CD14-positive monocyte (primary cell): ENCODE measurements at regions not wholly inside any gene's neighbourhood (a gene's known extent, or its start where the extent isn't known, plus 50 kb on each side); places are given as distances from the start of the nearest gene placed in this dataset.

Experiments used
- DNase-seq, 3 donors: peaks; one replicate each; pipeline ENCODE4 v3.0.0-alpha.2; 2011 to 2022
- H2AFZ ChIP-seq: 2 replicates; pipeline ENCODE4 v1.6.0; 2012; ENCODE audit warnings: mild to moderate bottlenecking, low read depth, low read length, inconsistent platforms; ENCODE audit not compliant: insufficient read depth, poor library complexity, severe bottlenecking
- H3K27ac ChIP-seq, 2 donors: 1 replicate in 1 of 2; 2 replicates in 1 of 2; pipeline ENCODE4 v1.5.1; 2012 to 2013; ENCODE audit warnings: low read length in 2 of 2, control low read depth in 1 of 2, inconsistent platforms in 1 of 2, low read depth in 1 of 2, mild to moderate bottlenecking in 1 of 2
- H3K27me3 ChIP-seq, 2 donors: one replicate each; pipeline versions ENCODE4 v1.6.0 to v1.6.1; 2011 to 2013; ENCODE audit warnings: low read length in 2 of 2; ENCODE audit not compliant: control insufficient read depth in 2 of 2, insufficient read depth in 2 of 2
- H3K36me3 ChIP-seq, 2 donors: replicated peaks in 1 of 2; 1 replicate in 1 of 2; 2 replicates in 1 of 2; pipeline versions ENCODE4 v1.5.1 to v1.6.1; 2012 to 2013; ENCODE audit warnings: low read length in 2 of 2, control low read depth in 1 of 2, inconsistent platforms in 1 of 2, mild to moderate bottlenecking in 1 of 2; ENCODE audit not compliant: insufficient read depth in 2 of 2, control insufficient read depth in 1 of 2
- H3K4me1 ChIP-seq, 2 donors: 1 replicate in 1 of 2; 2 replicates in 1 of 2; pipeline versions ENCODE4 v1.5.1 to v1.6.1; 2012 to 2013; ENCODE audit warnings: low read length in 2 of 2, control low read depth in 1 of 2, inconsistent platforms in 1 of 2, mild to moderate bottlenecking in 1 of 2, moderate library complexity in 1 of 2; ENCODE audit not compliant: insufficient read depth in 2 of 2, control insufficient read depth in 1 of 2
- H3K4me2 ChIP-seq: replicated peaks from 2 replicates; pipeline ENCODE3; 2012; ENCODE audit warnings: low read length, moderate library complexity, mild to moderate bottlenecking; ENCODE audit not compliant: poor library complexity, severe bottlenecking; ENCODE audit errors: extremely low read depth
- H3K4me3 ChIP-seq, 3 experiments: fragments of 200-600 bp in 1 of 3; sonication (generic) in 1 of 3; replicated peaks in 1 of 3; 1 replicate in 2 of 3; 2 replicates in 1 of 3; pipeline ENCODE4 v1.5.1; 2011 to 2013; ENCODE audit warnings: low read length in 3 of 3, mild to moderate bottlenecking in 3 of 3, control low read depth in 2 of 3, low read depth in 2 of 3, inconsistent platforms in 1 of 3, moderate library complexity in 1 of 3
- H3K79me2 ChIP-seq: 2 replicates; pipeline ENCODE4 v1.6.0; 2012; ENCODE audit warnings: mild to moderate bottlenecking, control low read depth, inconsistent platforms, low read length, moderate library complexity; ENCODE audit not compliant: insufficient read depth
- H3K9ac ChIP-seq: 2 replicates; pipeline ENCODE4 v1.6.0; 2017; ENCODE audit warnings: low read length, mild to moderate bottlenecking; ENCODE audit not compliant: insufficient read depth, poor library complexity, severe bottlenecking
- H3K9me3 ChIP-seq, 2 donors: replicated peaks in 1 of 2; 1 replicate in 1 of 2; 2 replicates in 1 of 2; pipeline versions ENCODE4 v1.5.1 to v1.6.1; 2012 to 2013; ENCODE audit warnings: low read length in 2 of 2, control low read depth in 1 of 2; ENCODE audit not compliant: control insufficient read depth in 1 of 2, insufficient read depth in 1 of 2
- H4K20me1 ChIP-seq: 2 replicates; pipeline ENCODE4 v1.6.0; 2012; ENCODE audit warnings: mild to moderate bottlenecking, low read length, control low read depth, moderate library complexity; ENCODE audit not compliant: insufficient read depth
- H3K27ac Mint-ChIP-seq, 7 donors: one replicate each; pipeline ENCODE4 v1.8.0; 2020; ENCODE audit warnings: mild to moderate bottlenecking in 7 of 7, mixed read lengths in 7 of 7, moderate library complexity in 6 of 7, inconsistent platforms in 2 of 7
- H3K27me3 Mint-ChIP-seq, 3 donors: one replicate each; pipeline ENCODE4 v1.8.0; 2021 to 2022; ENCODE audit warnings: low read depth in 3 of 3, mild to moderate bottlenecking in 3 of 3, mixed read lengths in 3 of 3, moderate library complexity in 3 of 3, inconsistent platforms in 1 of 3
- H3K36me3 Mint-ChIP-seq, 2 donors: one replicate each; pipeline ENCODE4 v1.8.0; 2020; ENCODE audit warnings: mixed read lengths in 2 of 2, inconsistent platforms in 1 of 2, mild to moderate bottlenecking in 1 of 2
- H3K4me1 Mint-ChIP-seq: one replicate; pipeline ENCODE4 v1.8.0; 2020; ENCODE audit warnings: mild to moderate bottlenecking, mixed read lengths
- H3K4me3 Mint-ChIP-seq, 2 donors: one replicate each; pipeline ENCODE4 v1.8.0; 2020; ENCODE audit warnings: mild to moderate bottlenecking in 2 of 2, mixed read lengths in 2 of 2, moderate library complexity in 1 of 2
- H3K9me3 Mint-ChIP-seq, 7 donors: one replicate each; pipeline ENCODE4 v1.8.0; 2020 to 2022; ENCODE audit warnings: mixed read lengths in 7 of 7, mild to moderate bottlenecking in 6 of 7, moderate library complexity in 6 of 7, inconsistent platforms in 2 of 7
- WGBS: methylation state at CpG from one replicate; pipeline ENCODE4 v1.1.5; 2013; ENCODE audit warnings: missing lambda C conversion rate; ENCODE audit not compliant: insufficient coverage; 5-methylcytosine and 5-hydroxymethylcytosine counted together
- intact Hi-C, 2 donors: fragments of 100-400 bp; cut with micrococcal nuclease; formaldehyde crosslinking; loops; one replicate each; pipeline versions ENCODE4 v1.15.0 to v1.15.1; 2023
- TF ChIP-seq, protein P1 (sequence below): fragments of 200-600 bp; IDR thresholded peaks from one replicate; pipeline ENCODE4 v1.8.0; 2022; ENCODE audit warnings: antibody characterized with exemption, mild to moderate bottlenecking

DNA sequence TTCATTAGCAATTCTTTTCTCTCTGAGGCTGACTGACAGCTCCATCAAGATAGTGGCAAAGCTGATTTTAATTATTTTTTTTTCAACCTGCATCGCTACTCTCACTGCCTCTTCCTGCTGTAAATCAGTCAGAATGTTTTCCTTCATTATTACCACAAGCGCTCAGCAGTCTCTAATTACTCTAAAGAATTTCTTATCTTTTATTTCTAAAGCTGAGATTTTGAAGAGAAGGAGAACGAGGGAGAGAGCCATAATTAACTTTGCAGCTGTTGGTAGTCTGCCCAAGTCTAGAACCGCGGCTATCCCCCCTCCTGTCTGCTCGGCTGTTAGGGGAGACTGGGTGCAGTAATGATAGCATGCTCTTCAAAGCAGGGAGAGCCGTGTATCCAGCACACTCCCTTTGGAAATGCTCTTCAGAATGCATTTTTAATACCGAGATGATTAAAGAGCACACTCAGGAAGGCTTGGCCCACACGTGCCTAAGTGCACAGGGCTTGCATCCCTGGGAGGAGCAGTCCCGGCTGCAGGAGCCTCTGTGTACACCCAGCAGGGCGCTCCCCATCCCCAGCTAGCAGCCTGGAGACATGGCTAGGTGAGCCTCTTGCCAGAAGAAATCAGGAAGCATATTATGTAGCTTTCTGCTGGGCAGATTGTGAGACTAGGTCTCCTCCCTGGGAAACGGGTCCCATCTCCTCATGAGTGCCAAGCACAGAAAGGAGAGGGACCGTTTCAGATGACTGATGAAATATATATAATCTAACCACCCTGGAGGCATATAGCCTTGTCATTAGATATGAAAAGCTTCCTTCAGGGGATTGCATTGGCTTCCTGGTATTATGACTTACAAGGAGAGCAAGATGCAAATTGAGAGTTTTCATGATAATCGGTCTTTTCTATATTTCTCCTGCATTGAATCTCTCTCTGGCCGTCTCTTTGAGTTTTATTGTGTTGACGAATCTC, 555.2 kb downstream of the CMPK2 start:
- Histone ChIP-seq H3K27me3 (no peaks in the 10 kb centered on the region), H3K36me3 (no peaks in the 10 kb centered on the region), H3K4me1 (no peaks in the 10 kb centered on the region), H3K4me2 (no peak overlapping the region), H2AFZ (no peak overlapping the region), H3K79me2 (no peaks in the 10 kb centered on the region), H3K27ac (no peak overlapping the region), H3K9me3 (no peaks in the 10 kb centered on the region), H3K9ac (no peak overlapping the region), H3K4me3 (no peak overlapping the region), H4K20me1 (no peaks in the 10 kb centered on the region)
- no peak for DNase-seq
- TF ChIP-seq, protein P1, sequence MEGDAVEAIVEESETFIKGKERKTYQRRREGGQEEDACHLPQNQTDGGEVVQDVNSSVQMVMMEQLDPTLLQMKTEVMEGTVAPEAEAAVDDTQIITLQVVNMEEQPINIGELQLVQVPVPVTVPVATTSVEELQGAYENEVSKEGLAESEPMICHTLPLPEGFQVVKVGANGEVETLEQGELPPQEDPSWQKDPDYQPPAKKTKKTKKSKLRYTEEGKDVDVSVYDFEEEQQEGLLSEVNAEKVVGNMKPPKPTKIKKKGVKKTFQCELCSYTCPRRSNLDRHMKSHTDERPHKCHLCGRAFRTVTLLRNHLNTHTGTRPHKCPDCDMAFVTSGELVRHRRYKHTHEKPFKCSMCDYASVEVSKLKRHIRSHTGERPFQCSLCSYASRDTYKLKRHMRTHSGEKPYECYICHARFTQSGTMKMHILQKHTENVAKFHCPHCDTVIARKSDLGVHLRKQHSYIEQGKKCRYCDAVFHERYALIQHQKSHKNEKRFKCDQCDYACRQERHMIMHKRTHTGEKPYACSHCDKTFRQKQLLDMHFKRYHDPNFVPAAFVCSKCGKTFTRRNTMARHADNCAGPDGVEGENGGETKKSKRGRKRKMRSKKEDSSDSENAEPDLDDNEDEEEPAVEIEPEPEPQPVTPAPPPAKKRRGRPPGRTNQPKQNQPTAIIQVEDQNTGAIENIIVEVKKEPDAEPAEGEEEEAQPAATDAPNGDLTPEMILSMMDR = no peak
- H3K27me3 Mint-ChIP-seq = peaks cover 0 to 2% (median 0%) of the 10 kb centered on the region in 3 donors
- peaks cover 0 to 4% (median 0%) of the 10 kb centered on the region in 7 donors for H3K9me3 Mint-ChIP-seq
- 40% methylated on average over 4 of the region's 16 CpGs for WGBS
- H3K27ac Mint-ChIP-seq = no peak overlapping the region
- H3K4me1 Mint-ChIP-seq = no peaks in the 10 kb centered on the region
- H3K36me3 Mint-ChIP-seq = no peaks in the 10 kb centered on the region
- H3K4me3 Mint-ChIP-seq = no peak overlapping the region
- intact Hi-C loops = no loop called here

DNA sequence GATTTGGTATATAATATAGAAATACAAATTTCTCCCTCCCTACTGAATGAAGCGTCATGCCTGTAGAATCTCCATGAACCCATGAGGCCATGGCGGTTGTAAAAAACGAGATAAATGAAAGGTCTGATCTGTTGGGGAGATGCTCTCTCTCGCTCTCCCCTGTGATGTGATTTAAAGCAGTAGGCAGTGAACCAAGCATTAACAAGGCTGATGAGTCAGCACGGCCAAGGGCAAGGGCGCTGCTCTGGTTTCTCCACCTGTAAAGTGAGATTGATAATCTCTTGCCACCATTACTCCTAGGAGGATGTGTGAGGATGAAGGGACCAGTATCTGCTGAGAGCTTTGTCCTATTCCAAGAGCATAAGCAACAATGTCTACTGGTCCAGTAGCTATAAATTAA, 553.3 kb downstream of the CMPK2 start:
- Histone ChIP-seq H3K36me3 (no peaks in the 10 kb centered on the region), H3K9me3 (no peaks in the 10 kb centered on the region), H3K79me2 (no peaks in the 10 kb centered on the region), H3K4me1 (no peaks in the 10 kb centered on the region), H2AFZ (no peak overlapping the region), H3K4me2 (no peak overlapping the region), H3K9ac (no peak overlapping the region), H3K27me3 (no peaks in the 10 kb centered on the region), H4K20me1 (no peaks in the 10 kb centered on the region), H3K27ac (no peak overlapping the region), H3K4me3 (no peak overlapping the region)
- WGBS = 100% methylated on average over 1 of the region's 6 CpGs
- no peaks in the 10 kb centered on the region for H3K36me3 Mint-ChIP-seq
- no peak overlapping the region for H3K4me3 Mint-ChIP-seq
- no peak overlapping the region for H3K27ac Mint-ChIP-seq
- TF ChIP-seq, protein P1 = no peak
- H3K4me1 Mint-ChIP-seq = no peaks in the 10 kb centered on the region
- intact Hi-C loops = no loop called here
- no peak for DNase-seq
- H3K9me3 Mint-ChIP-seq = peaks cover 0 to under 1% (median 0%) of the 10 kb centered on the region in 7 donors
- peaks cover 0 to 4% (median 2%) of the 10 kb centered on the region in 3 donors for H3K27me3 Mint-ChIP-seq
